ENCODE measurements at regions not wholly inside any gene's neighbourhood (a gene's known extent, or its start where the extent isn't known, plus 50 kb on each side); places are given as distances from the start of the nearest gene placed in this dataset.

DNA sequence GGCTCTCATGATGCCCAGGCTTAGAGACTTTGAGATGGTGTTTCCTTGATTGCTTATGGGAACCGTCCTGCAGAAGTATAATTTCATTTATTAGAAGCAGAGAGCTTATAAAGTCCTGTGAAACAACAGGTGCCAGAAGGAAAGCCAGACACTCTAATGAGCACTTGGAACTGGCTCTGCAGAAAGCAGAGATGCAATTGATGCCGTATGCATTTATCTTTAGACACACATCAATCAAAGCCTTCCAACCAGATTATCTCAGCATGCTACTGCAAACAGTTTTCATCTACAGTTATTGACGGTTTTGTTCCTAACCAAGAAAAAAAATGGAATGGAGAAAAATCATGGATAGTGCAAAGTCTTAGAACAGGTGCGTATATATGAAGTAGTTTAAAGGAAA lies 371.7 kb upstream of the PRKCQ start:
- TF ChIP-seq NFIC (IDR thresholded peaks at IDR 0.05): no peak
- no peak for TF ChIP-seq TAF1 (IDR thresholded peaks at IDR 0.05; ENCODE audit: low read depth)
- TF ChIP-seq, protein P1, sequence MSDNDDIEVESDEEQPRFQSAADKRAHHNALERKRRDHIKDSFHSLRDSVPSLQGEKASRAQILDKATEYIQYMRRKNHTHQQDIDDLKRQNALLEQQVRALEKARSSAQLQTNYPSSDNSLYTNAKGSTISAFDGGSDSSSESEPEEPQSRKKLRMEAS (IDR thresholded peaks at IDR 0.05): no peak
- no peak for TF ChIP-seq CREB1 (IDR thresholded peaks at IDR 0.05; ENCODE audit: low read depth)
- TF ChIP-seq, protein P2, sequence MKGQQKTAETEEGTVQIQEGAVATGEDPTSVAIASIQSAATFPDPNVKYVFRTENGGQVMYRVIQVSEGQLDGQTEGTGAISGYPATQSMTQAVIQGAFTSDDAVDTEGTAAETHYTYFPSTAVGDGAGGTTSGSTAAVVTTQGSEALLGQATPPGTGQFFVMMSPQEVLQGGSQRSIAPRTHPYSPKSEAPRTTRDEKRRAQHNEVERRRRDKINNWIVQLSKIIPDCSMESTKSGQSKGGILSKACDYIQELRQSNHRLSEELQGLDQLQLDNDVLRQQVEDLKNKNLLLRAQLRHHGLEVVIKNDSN (IDR thresholded peaks at IDR 0.05): no peak
- no peak for TF ChIP-seq ZBTB7A (IDR thresholded peaks at IDR 0.05; ENCODE audit: low read depth)
- TF ChIP-seq RAD21 (IDR thresholded peaks at IDR 0.05; ENCODE audit: low read depth): no peak
- TF ChIP-seq YY1 (IDR thresholded peaks at IDR 0.05; ENCODE audit: low read depth): no peak
- no peak for TF ChIP-seq EGR1 (IDR thresholded peaks at IDR 0.05)
- TF ChIP-seq CEBPB (IDR thresholded peaks at IDR 0.05): no peak
- no peak for TF ChIP-seq TEAD4 (IDR thresholded peaks at IDR 0.05)
- TF ChIP-seq EP300 (IDR thresholded peaks at IDR 0.05; ENCODE audit: borderline replicate concordance): no peak
- TF ChIP-seq FOXM1 (IDR thresholded peaks at IDR 0.05; ENCODE audit: borderline replicate concordance, low read depth): no peak
- TF ChIP-seq, protein P3, sequence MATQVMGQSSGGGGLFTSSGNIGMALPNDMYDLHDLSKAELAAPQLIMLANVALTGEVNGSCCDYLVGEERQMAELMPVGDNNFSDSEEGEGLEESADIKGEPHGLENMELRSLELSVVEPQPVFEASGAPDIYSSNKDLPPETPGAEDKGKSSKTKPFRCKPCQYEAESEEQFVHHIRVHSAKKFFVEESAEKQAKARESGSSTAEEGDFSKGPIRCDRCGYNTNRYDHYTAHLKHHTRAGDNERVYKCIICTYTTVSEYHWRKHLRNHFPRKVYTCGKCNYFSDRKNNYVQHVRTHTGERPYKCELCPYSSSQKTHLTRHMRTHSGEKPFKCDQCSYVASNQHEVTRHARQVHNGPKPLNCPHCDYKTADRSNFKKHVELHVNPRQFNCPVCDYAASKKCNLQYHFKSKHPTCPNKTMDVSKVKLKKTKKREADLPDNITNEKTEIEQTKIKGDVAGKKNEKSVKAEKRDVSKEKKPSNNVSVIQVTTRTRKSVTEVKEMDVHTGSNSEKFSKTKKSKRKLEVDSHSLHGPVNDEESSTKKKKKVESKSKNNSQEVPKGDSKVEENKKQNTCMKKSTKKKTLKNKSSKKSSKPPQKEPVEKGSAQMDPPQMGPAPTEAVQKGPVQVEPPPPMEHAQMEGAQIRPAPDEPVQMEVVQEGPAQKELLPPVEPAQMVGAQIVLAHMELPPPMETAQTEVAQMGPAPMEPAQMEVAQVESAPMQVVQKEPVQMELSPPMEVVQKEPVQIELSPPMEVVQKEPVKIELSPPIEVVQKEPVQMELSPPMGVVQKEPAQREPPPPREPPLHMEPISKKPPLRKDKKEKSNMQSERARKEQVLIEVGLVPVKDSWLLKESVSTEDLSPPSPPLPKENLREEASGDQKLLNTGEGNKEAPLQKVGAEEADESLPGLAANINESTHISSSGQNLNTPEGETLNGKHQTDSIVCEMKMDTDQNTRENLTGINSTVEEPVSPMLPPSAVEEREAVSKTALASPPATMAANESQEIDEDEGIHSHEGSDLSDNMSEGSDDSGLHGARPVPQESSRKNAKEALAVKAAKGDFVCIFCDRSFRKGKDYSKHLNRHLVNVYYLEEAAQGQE (IDR thresholded peaks at IDR 0.05; ENCODE audit: low read depth): no peak
- no peak for TF ChIP-seq TCF12 (IDR thresholded peaks at IDR 0.05; ENCODE audit: low read depth)

DNA sequence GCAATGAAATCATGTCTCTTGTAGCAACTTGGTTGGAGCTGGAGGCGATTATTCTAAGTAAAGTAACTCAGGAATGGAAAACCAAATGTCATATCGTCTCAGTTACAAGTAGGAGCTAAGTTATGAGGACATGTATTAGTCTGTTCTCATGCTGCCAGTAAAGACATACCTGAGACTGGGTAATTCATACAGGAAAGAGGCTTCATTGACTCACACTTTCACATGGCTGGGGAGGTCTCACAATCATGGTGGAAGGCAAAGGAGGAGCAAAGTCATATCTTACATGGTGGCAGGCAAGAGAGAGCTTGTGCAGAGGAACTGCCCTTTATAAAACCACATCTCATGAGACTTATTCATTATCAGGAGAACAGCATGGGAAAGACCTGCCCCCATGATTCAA lies 370.1 kb upstream of the PRKCQ start:
- TF ChIP-seq FOXM1 (IDR thresholded peaks at IDR 0.05; ENCODE audit: borderline replicate concordance, low read depth) (no peak), RAD21 (IDR thresholded peaks at IDR 0.05; ENCODE audit: low read depth) (no peak), TEAD4 (IDR thresholded peaks at IDR 0.05) (no peak), TAF1 (IDR thresholded peaks at IDR 0.05; ENCODE audit: low read depth) (no peak), CEBPB (IDR thresholded peaks at IDR 0.05) (no peak), YY1 (IDR thresholded peaks at IDR 0.05; ENCODE audit: low read depth) (no peak), EP300 (IDR thresholded peaks at IDR 0.05; ENCODE audit: borderline replicate concordance) (no peak), NFIC (IDR thresholded peaks at IDR 0.05) (no peak), ZBTB7A (IDR thresholded peaks at IDR 0.05; ENCODE audit: low read depth) (no peak), CREB1 (IDR thresholded peaks at IDR 0.05; ENCODE audit: low read depth) (no peak), EGR1 (IDR thresholded peaks at IDR 0.05) (no peak), TCF12 (IDR thresholded peaks at IDR 0.05; ENCODE audit: low read depth) (no peak)
- TF ChIP-seq, protein P3 (IDR thresholded peaks at IDR 0.05; ENCODE audit: low read depth): no peak
- TF ChIP-seq, protein P1 (IDR thresholded peaks at IDR 0.05): no peak
- TF ChIP-seq, protein P2 (IDR thresholded peaks at IDR 0.05): no peak

- no peak for TF ChIP-seq FOXM1 (IDR thresholded peaks at IDR 0.05; ENCODE audit: borderline replicate concordance, low read depth)
- no peak for TF ChIP-seq EP300 (IDR thresholded peaks at IDR 0.05; ENCODE audit: borderline replicate concordance)
- no peak for TF ChIP-seq TAF1 (IDR thresholded peaks at IDR 0.05; ENCODE audit: low read depth)
- TF ChIP-seq, protein P1 (IDR thresholded peaks at IDR 0.05): no peak
- no peak for TF ChIP-seq TCF12 (IDR thresholded peaks at IDR 0.05; ENCODE audit: low read depth)
- no peak for TF ChIP-seq CEBPB (IDR thresholded peaks at IDR 0.05)
- no peak for TF ChIP-seq YY1 (IDR thresholded peaks at IDR 0.05; ENCODE audit: low read depth)
- TF ChIP-seq, protein P2 (IDR thresholded peaks at IDR 0.05): no peak
- TF ChIP-seq, protein P3 (IDR thresholded peaks at IDR 0.05; ENCODE audit: low read depth): no peak
- TF ChIP-seq CREB1 (IDR thresholded peaks at IDR 0.05; ENCODE audit: low read depth): no peak
- TF ChIP-seq EGR1 (IDR thresholded peaks at IDR 0.05): no peak
- TF ChIP-seq RAD21 (IDR thresholded peaks at IDR 0.05; ENCODE audit: low read depth): no peak
- no peak for TF ChIP-seq NFIC (IDR thresholded peaks at IDR 0.05)
- TF ChIP-seq ZBTB7A (IDR thresholded peaks at IDR 0.05; ENCODE audit: low read depth): no peak
Observed at GRCh38 chr10:6944436-6944835, 364.4 kb upstream of the PRKCQ start.

Data from Ishikawa (cell line).